Stimulated activated CD8-positive, alpha-beta memory T cell treated with anti-CD3 and anti-CD28 coated beads, Interleukin-12 subunit alpha, Interleukin-12 subunit beta, amount 100 ng/mL, for 24 hours (primary cell): ENCODE measurements at regions not wholly inside any gene's neighbourhood (a gene's known extent, or its start where the extent isn't known, plus 50 kb on each side); places are given as distances from the start of the nearest gene placed in this dataset.
"Not testable (repeated sequence)": the region's sequence is repeated elsewhere in the genome, so short reads cannot be mapped to it uniquely, and the experiment has no call there.

Experiments
- DNase-seq: peaks from one replicate; pipeline ENCODE4 v3.0.0-alpha.2; 2020; ENCODE audit errors: extremely low read depth

- DNase-seq: no peak
These were observed 202.1 kb upstream of the SLC7A11 start for GRCh38 chr4:138444260-138444659.

GRCh38 chr4:138439143-138439581 is 197.0 kb upstream of the SLC7A11 start:
- no peak for DNase-seq

GRCh38 chr4:138438608-138439007 is 196.5 kb upstream of the SLC7A11 start:
- no peak for DNase-seq

- DNase-seq: no peak
These were observed 195.2 kb upstream of the SLC7A11 start for GRCh38 chr4:138437263-138437851.

- DNase-seq: not testable (repeated sequence)
These were observed 193.6 kb upstream of the SLC7A11 start for GRCh38 chr4:138435733-138436132.

- DNase-seq: not testable (repeated sequence)
These were observed 192.9 kb upstream of the SLC7A11 start for GRCh38 chr4:138435046-138435445.

GRCh38 chr4:138428611-138429010 is 186.5 kb upstream of the SLC7A11 start:
- no peak for DNase-seq

- DNase-seq: no peak
These were observed 184.6 kb upstream of the SLC7A11 start for GRCh38 chr4:138426786-138427185.

GRCh38 chr4:138420471-138420870 is 178.3 kb upstream of the SLC7A11 start:
- DNase-seq: no peak

GRCh38 chr4:138414202-138414601 is 172.1 kb upstream of the SLC7A11 start:
- DNase-seq: no peak

GRCh38 chr4:138413273-138413672 is 171.1 kb upstream of the SLC7A11 start:
- DNase-seq: no peak

- DNase-seq: no peak
These were observed 170.7 kb upstream of the SLC7A11 start for GRCh38 chr4:138412847-138413246.

- DNase-seq: no peak
These were observed 168.1 kb upstream of the SLC7A11 start for GRCh38 chr4:138410266-138410665.

- no peak for DNase-seq
These were observed 167.5 kb upstream of the SLC7A11 start for GRCh38 chr4:138409670-138410069.

- no peak for DNase-seq
These were observed 166.6 kb upstream of the SLC7A11 start for GRCh38 chr4:138408758-138409157.

- no peak for DNase-seq
These were observed 165.2 kb upstream of the SLC7A11 start for GRCh38 chr4:138407329-138407728.

- DNase-seq: no peak
These were observed 164.7 kb upstream of the SLC7A11 start for GRCh38 chr4:138406876-138407275.

GRCh38 chr4:138405934-138406567 is 163.9 kb upstream of the SLC7A11 start:
- DNase-seq: no peak

GRCh38 chr4:138405466-138405891 is 163.3 kb upstream of the SLC7A11 start:
- no peak for DNase-seq

GRCh38 chr4:138404801-138405200 is 162.7 kb upstream of the SLC7A11 start:
- DNase-seq: no peak

- DNase-seq: no peak
These were observed 162.1 kb upstream of the SLC7A11 start for GRCh38 chr4:138404251-138404650.

GRCh38 chr4:138401334-138401733 is 159.2 kb upstream of the SLC7A11 start:
- DNase-seq: no peak

GRCh38 chr4:138400543-138400942 is 158.4 kb upstream of the SLC7A11 start:
- DNase-seq: no peak

GRCh38 chr4:138400066-138400465 is 157.9 kb upstream of the SLC7A11 start:
- DNase-seq: no peak
